ENCODE measurements at regions not wholly inside any gene's neighbourhood (a gene's known extent, or its start where the extent isn't known, plus 50 kb on each side); places are given as distances from the start of the nearest gene placed in this dataset.

GRCh38 chr16:85437166-85438052, 175.7 kb upstream of the GSE1 start:
- no peak overlapping the region for H2BK15ac ChIP-seq (replicated peaks; ENCODE audit: low read depth)
- H3K79me1 ChIP-seq (ENCODE audit: low read length): no peaks in the 10 kb centered on the region
- H3K9ac ChIP-seq (ENCODE audit: low read length): peak overlapping the region; percentile 48
- no peak overlapping the region for H2BK120ac ChIP-seq (ENCODE audit: low read depth, low read length)
- no peak overlapping the region for H2AK5ac ChIP-seq (ENCODE audit: low read length)
- H3K56ac ChIP-seq (ENCODE audit: low read length): peak overlapping the region; percentile 72
- H3K4ac ChIP-seq (ENCODE audit: low read depth, low read length): no peak overlapping the region
- H3K4me2 ChIP-seq (ENCODE audit: low read length): peak overlapping the region; percentile 16
- WGBS (ENCODE audit: extremely low coverage, insufficient coverage, low lambda C conversion rate): no CpG with 5 or more reads among the region's 25 CpGs
- no peak overlapping the region for H3K27ac ChIP-seq (ENCODE audit: low read depth, low read length)
- peak; percentile 61 for DNase-seq
- H2BK5ac ChIP-seq (ENCODE audit: low read length): peak overlapping the region; percentile 11
- peaks cover 8% of the 10 kb centered on the region for H3K4me1 ChIP-seq (ENCODE audit: control insufficient read depth, low read depth, low read length)
- peaks cover 1% of the 10 kb centered on the region for H3K36me3 ChIP-seq (ENCODE audit: control insufficient read depth, insufficient read depth, low read length)
- no peak overlapping the region for H4K8ac ChIP-seq (ENCODE audit: low read depth, low read length)
- H3K23ac ChIP-seq (ENCODE audit: low read length): no peak overlapping the region
- H4K5ac ChIP-seq (ENCODE audit: low read length): no peak overlapping the region
- H3K79me2 ChIP-seq (ENCODE audit: control insufficient read depth, insufficient read depth, low read length): no peaks in the 10 kb centered on the region
- H3K18ac ChIP-seq (ENCODE audit: low read length): peak overlapping the region; percentile 52
- no peak overlapping the region for H3K4me3 ChIP-seq (ENCODE audit: low read length)
- no peaks in the 10 kb centered on the region for H3K27me3 ChIP-seq (ENCODE audit: insufficient read depth, low read length, poor library complexity)

- Histone ChIP-seq H3K79me1 (ENCODE audit: low read length) (no peaks in the 10 kb centered on the region), H3K4me2 (ENCODE audit: low read length) (no peak overlapping the region), H3K36me3 (ENCODE audit: control insufficient read depth, insufficient read depth, low read length) (peaks cover 1% of the 10 kb centered on the region), H3K27me3 (ENCODE audit: insufficient read depth, low read length, poor library complexity) (no peaks in the 10 kb centered on the region), H2AK5ac (ENCODE audit: low read length) (no peak overlapping the region), H3K23ac (ENCODE audit: low read length) (no peak overlapping the region), H3K4ac (ENCODE audit: low read depth, low read length) (no peak overlapping the region), H2BK5ac (ENCODE audit: low read length) (no peak overlapping the region), H3K56ac (ENCODE audit: low read length) (no peak overlapping the region), H3K4me3 (ENCODE audit: low read length) (no peak overlapping the region), H4K5ac (ENCODE audit: low read length) (no peak overlapping the region), H3K18ac (ENCODE audit: low read length) (no peak overlapping the region), H3K27ac (ENCODE audit: low read depth, low read length) (no peak overlapping the region), H3K4me1 (ENCODE audit: control insufficient read depth, low read depth, low read length) (peaks cover 8% of the 10 kb centered on the region), H2BK15ac (replicated peaks; ENCODE audit: low read depth) (no peak overlapping the region), H4K8ac (ENCODE audit: low read depth, low read length) (no peak overlapping the region), H2BK120ac (ENCODE audit: low read depth, low read length) (no peak overlapping the region), H3K9ac (ENCODE audit: low read length) (no peak overlapping the region), H3K79me2 (ENCODE audit: control insufficient read depth, insufficient read depth, low read length) (no peaks in the 10 kb centered on the region)
- no CpG with 5 or more reads among the region's 14 CpGs for WGBS (ENCODE audit: extremely low coverage, insufficient coverage, low lambda C conversion rate)
- no peak for DNase-seq
Measured at GRCh38 chr16:85438981-85439685, 174.0 kb upstream of the GSE1 start.

GRCh38 chr16:85440744-85441143, 172.4 kb upstream of the GSE1 start:
- Histone ChIP-seq H3K18ac (ENCODE audit: low read length) (no peak overlapping the region), H3K79me2 (ENCODE audit: control insufficient read depth, insufficient read depth, low read length) (no peaks in the 10 kb centered on the region), H2BK5ac (ENCODE audit: low read length) (no peak overlapping the region), H3K4me1 (ENCODE audit: control insufficient read depth, low read depth, low read length) (peaks cover 8% of the 10 kb centered on the region), H3K4me2 (ENCODE audit: low read length) (no peak overlapping the region), H2AK5ac (ENCODE audit: low read length) (no peak overlapping the region), H4K8ac (ENCODE audit: low read depth, low read length) (no peak overlapping the region), H3K23ac (ENCODE audit: low read length) (no peak overlapping the region), H3K79me1 (ENCODE audit: low read length) (no peaks in the 10 kb centered on the region), H3K27ac (ENCODE audit: low read depth, low read length) (no peak overlapping the region), H4K5ac (ENCODE audit: low read length) (no peak overlapping the region), H3K36me3 (ENCODE audit: control insufficient read depth, insufficient read depth, low read length) (peaks cover 1% of the 10 kb centered on the region), H3K4me3 (ENCODE audit: low read length) (no peak overlapping the region), H3K56ac (ENCODE audit: low read length) (no peak overlapping the region), H2BK15ac (replicated peaks; ENCODE audit: low read depth) (no peak overlapping the region), H3K27me3 (ENCODE audit: insufficient read depth, low read length, poor library complexity) (no peaks in the 10 kb centered on the region), H2BK120ac (ENCODE audit: low read depth, low read length) (no peak overlapping the region), H3K9ac (ENCODE audit: low read length) (no peak overlapping the region), H3K4ac (ENCODE audit: low read depth, low read length) (no peak overlapping the region)
- DNase-seq: no peak
- no CpG with 5 or more reads among the region's 16 CpGs for WGBS (ENCODE audit: extremely low coverage, insufficient coverage, low lambda C conversion rate)

GRCh38 chr16:85441189-85441889, 171.8 kb upstream of the GSE1 start:
- H3K4me3 ChIP-seq (ENCODE audit: low read length): no peak overlapping the region
- no peak overlapping the region for H3K4ac ChIP-seq (ENCODE audit: low read depth, low read length)
- H2BK5ac ChIP-seq (ENCODE audit: low read length): no peak overlapping the region
- no peaks in the 10 kb centered on the region for H3K79me2 ChIP-seq (ENCODE audit: control insufficient read depth, insufficient read depth, low read length)
- no peak overlapping the region for H4K8ac ChIP-seq (ENCODE audit: low read depth, low read length)
- no peaks in the 10 kb centered on the region for H3K27me3 ChIP-seq (ENCODE audit: insufficient read depth, low read length, poor library complexity)
- peaks cover 8% of the 10 kb centered on the region for H3K4me1 ChIP-seq (ENCODE audit: control insufficient read depth, low read depth, low read length)
- no peak overlapping the region for H3K18ac ChIP-seq (ENCODE audit: low read length)
- H2BK15ac ChIP-seq (replicated peaks; ENCODE audit: low read depth): no peak overlapping the region
- no peak overlapping the region for H3K56ac ChIP-seq (ENCODE audit: low read length)
- H2BK120ac ChIP-seq (ENCODE audit: low read depth, low read length): no peak overlapping the region
- H4K5ac ChIP-seq (ENCODE audit: low read length): no peak overlapping the region
- WGBS (ENCODE audit: extremely low coverage, insufficient coverage, low lambda C conversion rate): no CpG with 5 or more reads among the region's 15 CpGs
- no peak overlapping the region for H3K9ac ChIP-seq (ENCODE audit: low read length)
- H3K4me2 ChIP-seq (ENCODE audit: low read length): no peak overlapping the region
- H3K36me3 ChIP-seq (ENCODE audit: control insufficient read depth, insufficient read depth, low read length): peaks cover 1% of the 10 kb centered on the region
- H2AK5ac ChIP-seq (ENCODE audit: low read length): no peak overlapping the region
- H3K79me1 ChIP-seq (ENCODE audit: low read length): no peaks in the 10 kb centered on the region
- peak; percentile 51 for DNase-seq
- H3K27ac ChIP-seq (ENCODE audit: low read depth, low read length): no peak overlapping the region
- H3K23ac ChIP-seq (ENCODE audit: low read length): no peak overlapping the region

GRCh38 chr16:85441890-85442670, 171.0 kb upstream of the GSE1 start:
- peaks cover 8% of the 10 kb centered on the region for H3K4me1 ChIP-seq (ENCODE audit: control insufficient read depth, low read depth, low read length)

More at GRCh38 chr16:85441890-85442670, 171.0 kb upstream of the GSE1 start:
- Histone ChIP-seq H4K5ac (ENCODE audit: low read length) (no peak overlapping the region), H3K4me2 (ENCODE audit: low read length) (no peak overlapping the region), H2BK120ac (ENCODE audit: low read depth, low read length) (no peak overlapping the region), H3K9ac (ENCODE audit: low read length) (no peak overlapping the region), H3K23ac (ENCODE audit: low read length) (no peak overlapping the region), H4K8ac (ENCODE audit: low read depth, low read length) (no peak overlapping the region), H3K27me3 (ENCODE audit: insufficient read depth, low read length, poor library complexity) (no peaks in the 10 kb centered on the region), H3K79me1 (ENCODE audit: low read length) (no peaks in the 10 kb centered on the region), H3K27ac (ENCODE audit: low read depth, low read length) (no peak overlapping the region), H3K4me3 (ENCODE audit: low read length) (no peak overlapping the region), H3K56ac (ENCODE audit: low read length) (no peak overlapping the region), H3K79me2 (ENCODE audit: control insufficient read depth, insufficient read depth, low read length) (no peaks in the 10 kb centered on the region), H2AK5ac (ENCODE audit: low read length) (no peak overlapping the region), H2BK15ac (replicated peaks; ENCODE audit: low read depth) (no peak overlapping the region), H3K36me3 (ENCODE audit: control insufficient read depth, insufficient read depth, low read length) (peaks cover 1% of the 10 kb centered on the region), H2BK5ac (ENCODE audit: low read length) (no peak overlapping the region), H3K4ac (ENCODE audit: low read depth, low read length) (no peak overlapping the region), H3K18ac (ENCODE audit: low read length) (no peak overlapping the region)
- WGBS (ENCODE audit: extremely low coverage, insufficient coverage, low lambda C conversion rate): no CpG with 5 or more reads among the region's 12 CpGs
- DNase-seq: no peak

Measured in mesendoderm (in vitro differentiated cells).